ENCODE measurements at regions not wholly inside any gene's neighbourhood (a gene's known extent, or its start where the extent isn't known, plus 50 kb on each side); places are given as distances from the start of the nearest gene placed in this dataset.

DNA sequence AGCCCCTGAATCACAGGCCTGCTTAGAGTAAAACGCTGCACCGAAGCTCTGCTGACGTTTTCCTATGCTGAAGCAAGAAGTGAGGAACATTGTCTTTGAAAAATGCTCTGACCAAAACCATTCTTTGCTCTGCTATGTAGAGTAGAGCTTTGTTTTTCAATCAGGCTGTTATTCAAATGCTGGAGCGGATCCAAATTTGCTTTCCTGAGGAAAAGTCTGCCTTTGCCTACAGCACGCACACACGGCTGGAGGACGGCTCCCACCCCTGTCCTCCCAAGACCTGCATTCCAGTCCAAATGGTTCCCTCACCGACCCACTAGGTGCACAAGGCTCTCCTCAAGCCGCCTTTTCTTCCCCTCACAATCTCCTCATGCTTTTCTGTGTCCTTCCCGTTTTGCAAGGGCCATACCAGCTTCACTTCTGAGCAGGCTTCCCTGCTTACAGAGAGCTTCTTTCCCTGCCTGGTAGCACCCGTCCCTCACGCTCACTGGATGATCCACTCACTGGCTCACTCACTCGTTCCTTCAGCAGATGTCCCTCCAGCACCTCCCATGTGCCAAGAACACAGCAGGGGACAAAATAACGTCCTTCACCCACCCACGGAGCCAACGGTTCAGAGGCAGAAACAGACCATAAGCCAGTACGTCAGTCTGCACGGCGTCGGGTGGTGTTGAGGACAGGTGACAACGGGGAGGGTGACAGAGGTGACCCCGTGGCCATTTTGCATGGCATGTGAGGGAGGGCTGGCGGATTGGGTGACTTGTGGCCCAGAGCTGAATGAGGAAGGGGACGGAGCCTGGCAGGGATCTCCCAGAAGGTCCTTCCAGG lies 137.9 kb upstream of the NEDD9 start:
- TF ChIP-seq CTCF (IDR thresholded peaks at IDR 0.05) (no peak), ZFX (IDR thresholded peaks at IDR 0.05; ENCODE audit: borderline replicate concordance) (no peak)
